Panc1 (cell line): ENCODE measurements at regions not wholly inside any gene's neighbourhood (a gene's known extent, or its start where the extent isn't known, plus 50 kb on each side); places are given as distances from the start of the nearest gene placed in this dataset.

Experiments
- ATAC-seq: fragments of 200-7000 bp; cut with Tn5 transposase; 2 replicates; pipeline ENCODE4 v1.9.1; 2020; ENCODE audit warnings: mild to moderate bottlenecking, moderate library complexity
- BruUV-seq: library from RNA; stranded (reverse); fragments of 400-500 nt; replicated peaks from 2 replicates; lab custom pipeline; 2021; lab: Mats Ljungman, UMichigan
- CTCF ChIA-PET: fragments of 300-600 bp; sonication (Branson Sonifier 250); formaldehyde crosslinking; loops from one replicate; lab custom pipeline; 2022; ENCODE audit warnings: antibody characterized with exemption; lab: Charles Lee
- POLR2A ChIA-PET: fragments of 300-600 bp; sonication (Branson Sonifier 250); formaldehyde crosslinking; loops from one replicate; lab custom pipeline; 2022; ENCODE audit warnings: antibody characterized with exemption; lab: Charles Lee
- DNase-seq: peaks from one replicate; pipeline ENCODE4 v3.0.0-alpha.2; 2010; ENCODE audit warnings: low read depth, low spot score
- H3K27ac ChIP-seq: 2 replicates; pipeline ENCODE4 v1.5.1; 2011; ENCODE audit warnings: mild to moderate bottlenecking, low read length, inconsistent platforms
- H3K27me3 ChIP-seq: fragments of 200-500 bp; sonication (Bioruptor generic); 2 replicates; pipeline ENCODE4 v1.6.0; 2014; ENCODE audit warnings: low read length, inconsistent platforms; ENCODE audit not compliant: control insufficient read depth, insufficient read depth
- H3K36me3 ChIP-seq: fragments of 200-500 bp; sonication (Bioruptor generic); 2 replicates; pipeline ENCODE4 v1.5.1; 2014; ENCODE audit warnings: inconsistent platforms, mild to moderate bottlenecking, low read length, moderate library complexity; ENCODE audit not compliant: control insufficient read depth, insufficient read depth
- H3K4me1 ChIP-seq: 2 replicates; pipeline ENCODE4 v1.5.1; 2011; ENCODE audit warnings: inconsistent platforms, mild to moderate bottlenecking, low read length, moderate library complexity; ENCODE audit not compliant: control insufficient read depth, insufficient read depth
- H3K4me3 ChIP-seq, 2 experiments: 2 replicates each; pipeline ENCODE4 v1.5.1; 2011 to 2012; ENCODE audit warnings: low read depth in 2 of 2, low read length in 2 of 2, mild to moderate bottlenecking in 2 of 2, inconsistent platforms in 1 of 2, moderate library complexity in 1 of 2
- H3K9me3 ChIP-seq: fragments of 200-500 bp; sonication (Bioruptor generic); 2 replicates; pipeline ENCODE4 v1.5.1; 2014; ENCODE audit warnings: low read depth, mild to moderate bottlenecking, inconsistent platforms, low read length, moderate library complexity; ENCODE audit not compliant: control insufficient read depth, insufficient read depth
- POLR2AphosphoS5 ChIP-seq: IDR thresholded peaks from 2 replicates; pipeline ENCODE4 v1.6.1; 2012; ENCODE audit warnings: mild to moderate bottlenecking, low read depth, low read length, moderate library complexity
- SIN3A ChIP-seq: IDR thresholded peaks from 2 replicates; pipeline ENCODE4 v1.6.1; 2012; ENCODE audit warnings: low read depth, mild to moderate bottlenecking, low read length, moderate library complexity, borderline replicate concordance; ENCODE audit not compliant: insufficient read depth
- TCF7L2 ChIP-seq: IDR thresholded peaks from 2 replicates; pipeline ENCODE4 v1.6.1; 2011; ENCODE audit warnings: mild to moderate bottlenecking, low read depth, low read length, inconsistent platforms
- in situ Hi-C: cut with HindIII; loops from 2 replicates; pipeline ENCODE4 v1.10.0; 2016; ENCODE audit warnings: low sequenced_read_pairs, low pct_unique_long_range_greater_than_20kb
- intact Hi-C: fragments of 100-400 bp; cut with micrococcal nuclease; formaldehyde crosslinking; loops from one replicate; pipeline ENCODE4 v1.10.0; 2022; ENCODE audit not compliant: unreplicated experiment
- TF ChIP-seq, protein P1 (sequence below), 2 experiments: IDR thresholded peaks; 2 replicates each; pipeline ENCODE4 v1.6.1; 2011 to 2012; ENCODE audit warnings: low read depth in 2 of 2, control low read depth in 1 of 2, low read length in 1 of 2, mild to moderate bottlenecking in 1 of 2, moderate library complexity in 1 of 2; ENCODE audit not compliant: insufficient read depth in 1 of 2
- TF ChIP-seq, protein P2 (sequence below): fragments of 450-650 bp; IDR thresholded peaks from 2 replicates; pipeline ENCODE4 v1.5.1; 2017; ENCODE audit warnings: mild to moderate bottlenecking

DNA sequence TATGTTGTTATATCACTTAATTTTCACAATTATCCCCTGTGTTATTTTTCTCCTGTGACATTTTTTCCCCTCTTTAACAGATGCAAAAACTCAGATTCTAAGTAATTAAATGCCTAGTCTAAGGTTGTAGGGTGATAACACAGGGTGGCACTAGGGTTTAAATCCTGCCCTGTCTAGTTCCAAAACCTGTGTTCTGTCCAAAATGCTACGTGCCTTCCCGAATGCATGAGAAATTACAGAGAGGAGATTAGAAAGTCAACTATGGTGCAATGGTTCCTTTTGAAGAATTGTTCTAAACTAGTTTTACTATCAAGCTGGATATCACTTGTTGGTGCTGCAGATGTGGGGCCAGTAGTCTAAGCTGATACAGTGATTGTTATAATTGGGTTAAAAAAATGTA is 108.0 kb downstream of the DIPK2A start:
- ATAC-seq (no peak), DNase-seq (no peak)
- CTCF ChIA-PET = no interaction called here
- no peaks in the 10 kb centered on the region for H3K4me1 ChIP-seq
- H3K4me3 ChIP-seq = no peak overlapping the region
- no peaks in the 10 kb centered on the region for H3K9me3 ChIP-seq
- no peaks in the 10 kb centered on the region for H3K36me3 ChIP-seq
- TF ChIP-seq, protein P1, sequence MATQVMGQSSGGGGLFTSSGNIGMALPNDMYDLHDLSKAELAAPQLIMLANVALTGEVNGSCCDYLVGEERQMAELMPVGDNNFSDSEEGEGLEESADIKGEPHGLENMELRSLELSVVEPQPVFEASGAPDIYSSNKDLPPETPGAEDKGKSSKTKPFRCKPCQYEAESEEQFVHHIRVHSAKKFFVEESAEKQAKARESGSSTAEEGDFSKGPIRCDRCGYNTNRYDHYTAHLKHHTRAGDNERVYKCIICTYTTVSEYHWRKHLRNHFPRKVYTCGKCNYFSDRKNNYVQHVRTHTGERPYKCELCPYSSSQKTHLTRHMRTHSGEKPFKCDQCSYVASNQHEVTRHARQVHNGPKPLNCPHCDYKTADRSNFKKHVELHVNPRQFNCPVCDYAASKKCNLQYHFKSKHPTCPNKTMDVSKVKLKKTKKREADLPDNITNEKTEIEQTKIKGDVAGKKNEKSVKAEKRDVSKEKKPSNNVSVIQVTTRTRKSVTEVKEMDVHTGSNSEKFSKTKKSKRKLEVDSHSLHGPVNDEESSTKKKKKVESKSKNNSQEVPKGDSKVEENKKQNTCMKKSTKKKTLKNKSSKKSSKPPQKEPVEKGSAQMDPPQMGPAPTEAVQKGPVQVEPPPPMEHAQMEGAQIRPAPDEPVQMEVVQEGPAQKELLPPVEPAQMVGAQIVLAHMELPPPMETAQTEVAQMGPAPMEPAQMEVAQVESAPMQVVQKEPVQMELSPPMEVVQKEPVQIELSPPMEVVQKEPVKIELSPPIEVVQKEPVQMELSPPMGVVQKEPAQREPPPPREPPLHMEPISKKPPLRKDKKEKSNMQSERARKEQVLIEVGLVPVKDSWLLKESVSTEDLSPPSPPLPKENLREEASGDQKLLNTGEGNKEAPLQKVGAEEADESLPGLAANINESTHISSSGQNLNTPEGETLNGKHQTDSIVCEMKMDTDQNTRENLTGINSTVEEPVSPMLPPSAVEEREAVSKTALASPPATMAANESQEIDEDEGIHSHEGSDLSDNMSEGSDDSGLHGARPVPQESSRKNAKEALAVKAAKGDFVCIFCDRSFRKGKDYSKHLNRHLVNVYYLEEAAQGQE (IDR thresholded peaks at IDR 0.05; ENCODE audit: insufficient read depth in 1 of 2, low read depth in 2 of 2, low read length in 1 of 2) = no peak
- TF ChIP-seq TCF7L2 (no peak), POLR2AphosphoS5 (no peak)
- no TSS peak for BruUV-seq
- POLR2A ChIA-PET = no interaction called here
- intact Hi-C loops = no loop called here
- no peaks in the 10 kb centered on the region for H3K27me3 ChIP-seq
- H3K27ac ChIP-seq = no peak overlapping the region
- in situ Hi-C loops = no loop called here

DNA sequence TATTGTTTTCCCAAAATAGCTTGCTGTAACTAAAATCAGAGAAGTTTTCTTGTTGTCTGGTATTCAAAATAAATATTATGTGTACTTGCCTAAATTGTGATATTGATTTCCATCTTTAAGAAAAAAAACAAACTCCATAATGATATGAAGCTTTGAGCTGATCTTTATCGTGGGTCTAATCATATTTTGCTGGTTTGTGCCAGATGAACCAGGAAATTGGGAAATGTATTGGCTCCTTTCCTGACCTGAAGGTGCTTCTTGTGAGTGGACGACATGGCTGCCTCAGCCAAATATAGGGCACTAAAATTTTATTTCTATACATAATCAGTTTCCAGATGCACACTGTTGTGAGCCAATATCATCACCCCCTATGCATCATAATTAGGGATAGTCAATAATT is 113.3 kb downstream of the DIPK2A start:
- intact Hi-C loops (no loop called here), in situ Hi-C loops (no loop called here)
- DNase-seq (no peak), ATAC-seq (no peak)
- H3K4me1 ChIP-seq = no peaks in the 10 kb centered on the region
- H3K36me3 ChIP-seq = no peaks in the 10 kb centered on the region
- no peak overlapping the region for H3K27ac ChIP-seq
- ChIA-PET POLR2A (no interaction called here), CTCF (no interaction called here)
- no peak overlapping the region for H3K4me3 ChIP-seq
- no TSS peak for BruUV-seq
- TF ChIP-seq SIN3A (no peak), POLR2AphosphoS5 (no peak), TCF7L2 (no peak)
- TF ChIP-seq, protein P1 (IDR thresholded peaks at IDR 0.05; ENCODE audit: insufficient read depth in 1 of 2, low read depth in 2 of 2, low read length in 1 of 2) = no peak
- TF ChIP-seq, protein P2, sequence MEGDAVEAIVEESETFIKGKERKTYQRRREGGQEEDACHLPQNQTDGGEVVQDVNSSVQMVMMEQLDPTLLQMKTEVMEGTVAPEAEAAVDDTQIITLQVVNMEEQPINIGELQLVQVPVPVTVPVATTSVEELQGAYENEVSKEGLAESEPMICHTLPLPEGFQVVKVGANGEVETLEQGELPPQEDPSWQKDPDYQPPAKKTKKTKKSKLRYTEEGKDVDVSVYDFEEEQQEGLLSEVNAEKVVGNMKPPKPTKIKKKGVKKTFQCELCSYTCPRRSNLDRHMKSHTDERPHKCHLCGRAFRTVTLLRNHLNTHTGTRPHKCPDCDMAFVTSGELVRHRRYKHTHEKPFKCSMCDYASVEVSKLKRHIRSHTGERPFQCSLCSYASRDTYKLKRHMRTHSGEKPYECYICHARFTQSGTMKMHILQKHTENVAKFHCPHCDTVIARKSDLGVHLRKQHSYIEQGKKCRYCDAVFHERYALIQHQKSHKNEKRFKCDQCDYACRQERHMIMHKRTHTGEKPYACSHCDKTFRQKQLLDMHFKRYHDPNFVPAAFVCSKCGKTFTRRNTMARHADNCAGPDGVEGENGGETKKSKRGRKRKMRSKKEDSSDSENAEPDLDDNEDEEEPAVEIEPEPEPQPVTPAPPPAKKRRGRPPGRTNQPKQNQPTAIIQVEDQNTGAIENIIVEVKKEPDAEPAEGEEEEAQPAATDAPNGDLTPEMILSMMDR = no peak
- H3K27me3 ChIP-seq = no peaks in the 10 kb centered on the region
- H3K9me3 ChIP-seq = no peaks in the 10 kb centered on the region
